Loucy (cell line): ENCODE measurements at regions not wholly inside any gene's neighbourhood (a gene's known extent, or its start where the extent isn't known, plus 50 kb on each side); places are given as distances from the start of the nearest gene placed in this dataset.

Source experiments
- CTCF ChIP-seq: fragments of 200-600 bp; sonication (generic); conservative IDR thresholded peaks from 2 replicates; pipeline ENCODE4 v1.5.1; 2014; ENCODE audit warnings: mild to moderate bottlenecking, antibody characterized with exemption, low read length
- EZH2phosphoT487 ChIP-seq: fragments of 200-600 bp; IDR thresholded peaks from 2 replicates; pipeline ENCODE4 v1.6.1; 2018; ENCODE audit warnings: antibody characterized with exemption, mild to moderate bottlenecking, moderate library complexity, borderline replicate concordance

- TF ChIP-seq CTCF (no peak), EZH2phosphoT487 (no peak)
These were observed 239.1 kb downstream of the ZNF674 start for GRCh38 chrX:46306103-46306502.
